PC-9 (cell line): ENCODE measurements at regions not wholly inside any gene's neighbourhood (a gene's known extent, or its start where the extent isn't known, plus 50 kb on each side); places are given as distances from the start of the nearest gene placed in this dataset.

ENCODE experiments used
- BruUV-seq: library from RNA; stranded (reverse); fragments of 400-500 nt; replicated peaks from 2 replicates; lab custom pipeline; 2021; lab: Mats Ljungman, UMichigan
- CTCF ChIA-PET: fragments of 300-600 bp; sonication (Branson Sonifier 250); formaldehyde crosslinking; loops from one replicate; lab custom pipeline; 2022; ENCODE audit warnings: antibody characterized with exemption; lab: Charles Lee
- POLR2A ChIA-PET: fragments of 300-600 bp; sonication (Branson Sonifier 250); formaldehyde crosslinking; loops from one replicate; lab custom pipeline; 2022; ENCODE audit warnings: antibody characterized with exemption; ENCODE audit not compliant: unreplicated experiment; lab: Charles Lee
- DNase-seq, 2 experiments: peaks; one replicate each; pipeline versions ENCODE4 v3.0.0 to v3.0.0-alpha.2; 2015 to 2022; ENCODE audit warnings: mixed read lengths in 1 of 2
- H2AFZ ChIP-seq: fragments of 200-600 bp; sonication (generic); 2 replicates; pipeline ENCODE4 v1.8.1; 2017; ENCODE audit warnings: antibody characterized with exemption
- H3F3A ChIP-seq: fragments of 200-600 bp; sonication (generic); 2 replicates; pipeline ENCODE4 v1.8.1; 2017; ENCODE audit warnings: antibody characterized with exemption, mild to moderate bottlenecking, low read depth; ENCODE audit not compliant: insufficient read depth
- H3K27ac ChIP-seq: fragments of 200-600 bp; sonication (generic); 2 replicates; pipeline ENCODE4 v1.6.1; 2016; ENCODE audit warnings: mixed run types
- H3K27me3 ChIP-seq: fragments of 200-600 bp; sonication (generic); 2 replicates; pipeline ENCODE4 v1.6.1; 2016; ENCODE audit warnings: low read depth, mixed run types; ENCODE audit not compliant: insufficient read depth
- H3K36me3 ChIP-seq: fragments of 200-600 bp; sonication (generic); 2 replicates; pipeline ENCODE4 v1.6.1; 2016; ENCODE audit warnings: low read depth, mixed run types
- H3K4me1 ChIP-seq: fragments of 200-600 bp; sonication (generic); replicated peaks from 2 replicates; pipeline ENCODE4 v1.6.1; 2016; ENCODE audit warnings: mixed run types; ENCODE audit not compliant: insufficient read depth
- H3K4me2 ChIP-seq: fragments of 200-600 bp; sonication (generic); 2 replicates; pipeline ENCODE4 v1.6.1; 2017; ENCODE audit warnings: mixed run types
- H3K4me3 ChIP-seq: fragments of 200-600 bp; sonication (generic); 2 replicates; pipeline ENCODE4 v1.6.1; 2016; ENCODE audit warnings: mixed run types
- H3K79me2 ChIP-seq: fragments of 200-600 bp; sonication (generic); 2 replicates; pipeline ENCODE4 v1.6.1; 2017; ENCODE audit warnings: low read depth, mixed run types
- H3K9me2 ChIP-seq: fragments of 200-600 bp; sonication (generic); 2 replicates; pipeline ENCODE4 v1.8.1; 2017; ENCODE audit warnings: mild to moderate bottlenecking; ENCODE audit not compliant: insufficient read depth
- H3K9me3 ChIP-seq: fragments of 200-600 bp; sonication (generic); 2 replicates; pipeline ENCODE4 v1.8.1; 2016; ENCODE audit warnings: low read depth; ENCODE audit not compliant: insufficient read depth
- H4K20me1 ChIP-seq: fragments of 200-600 bp; sonication (generic); 2 replicates; pipeline ENCODE4 v1.8.1; 2017; ENCODE audit not compliant: insufficient read depth
- EZH2 ChIP-seq: fragments of 200-600 bp; sonication (generic); IDR thresholded peaks from 2 replicates; pipeline ENCODE4 v1.8.0; 2017; ENCODE audit warnings: antibody characterized with exemption, low read depth
- intact Hi-C: fragments of 100-400 bp; cut with micrococcal nuclease; formaldehyde crosslinking; loops from one replicate; pipeline ENCODE4 v1.10.0; 2022; ENCODE audit not compliant: unreplicated experiment
- TF ChIP-seq, protein P1 (sequence below): fragments of 200-600 bp; sonication (generic); conservative IDR thresholded peaks from 2 replicates; pipeline ENCODE4 v1.6.1; 2017; ENCODE audit warnings: mixed run types, antibody characterized with exemption, mild to moderate bottlenecking, moderate library complexity

DNA sequence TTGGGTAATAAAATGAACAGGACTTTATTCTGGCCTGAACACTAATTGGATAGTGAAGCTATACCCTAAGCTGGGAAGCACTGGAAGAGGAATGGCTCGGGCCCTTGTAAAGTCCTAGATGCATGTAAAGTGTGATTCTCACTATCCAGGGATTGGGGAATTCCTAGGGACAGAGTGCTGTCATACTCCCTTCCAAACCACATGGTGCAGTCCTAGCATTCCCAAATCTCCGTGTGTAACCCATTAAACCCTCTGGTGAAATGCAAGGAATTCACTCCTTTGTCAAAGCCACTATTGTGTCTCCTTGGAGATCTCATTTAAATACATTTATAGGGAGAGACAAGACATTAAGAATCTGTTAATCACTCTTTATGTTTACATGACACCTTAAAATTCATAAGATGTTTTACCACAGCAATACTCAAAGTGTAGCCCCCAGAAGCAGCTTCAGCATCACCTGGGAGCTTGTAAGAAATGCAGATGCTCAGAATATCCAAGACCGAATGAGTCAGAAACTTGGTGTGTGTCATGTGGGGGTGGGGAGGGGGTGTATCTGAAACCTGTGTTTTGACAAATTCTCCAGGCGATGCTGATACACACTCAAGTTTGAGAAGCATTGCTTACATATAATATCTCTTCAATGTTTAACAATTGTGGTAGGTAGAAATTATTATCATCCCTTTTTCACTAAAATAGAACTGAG is 121.8 kb upstream of the NPHP3 start:
- Histone ChIP-seq H3K79me2 (no peaks in the 10 kb centered on the region), H3K4me2 (no peak overlapping the region), H3K9me3 (no peaks in the 10 kb centered on the region), H3K27me3 (peaks cover 4% of the 10 kb centered on the region), H4K20me1 (no peaks in the 10 kb centered on the region; the same call in 1 of the 2 replicates), H3K9me2 (no peaks in the 10 kb centered on the region), H3F3A (no peaks in the 10 kb centered on the region), H3K4me3 (no peak overlapping the region), H3K36me3 (no peaks in the 10 kb centered on the region), H2AFZ (no peak overlapping the region), H3K27ac (no peak overlapping the region), H3K4me1 (no peaks in the 10 kb centered on the region)
- CTCF ChIA-PET = no interaction called here
- TF ChIP-seq EZH2 = no peak
- TF ChIP-seq, protein P1, sequence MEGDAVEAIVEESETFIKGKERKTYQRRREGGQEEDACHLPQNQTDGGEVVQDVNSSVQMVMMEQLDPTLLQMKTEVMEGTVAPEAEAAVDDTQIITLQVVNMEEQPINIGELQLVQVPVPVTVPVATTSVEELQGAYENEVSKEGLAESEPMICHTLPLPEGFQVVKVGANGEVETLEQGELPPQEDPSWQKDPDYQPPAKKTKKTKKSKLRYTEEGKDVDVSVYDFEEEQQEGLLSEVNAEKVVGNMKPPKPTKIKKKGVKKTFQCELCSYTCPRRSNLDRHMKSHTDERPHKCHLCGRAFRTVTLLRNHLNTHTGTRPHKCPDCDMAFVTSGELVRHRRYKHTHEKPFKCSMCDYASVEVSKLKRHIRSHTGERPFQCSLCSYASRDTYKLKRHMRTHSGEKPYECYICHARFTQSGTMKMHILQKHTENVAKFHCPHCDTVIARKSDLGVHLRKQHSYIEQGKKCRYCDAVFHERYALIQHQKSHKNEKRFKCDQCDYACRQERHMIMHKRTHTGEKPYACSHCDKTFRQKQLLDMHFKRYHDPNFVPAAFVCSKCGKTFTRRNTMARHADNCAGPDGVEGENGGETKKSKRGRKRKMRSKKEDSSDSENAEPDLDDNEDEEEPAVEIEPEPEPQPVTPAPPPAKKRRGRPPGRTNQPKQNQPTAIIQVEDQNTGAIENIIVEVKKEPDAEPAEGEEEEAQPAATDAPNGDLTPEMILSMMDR = no peak
- no TSS peak for BruUV-seq
- intact Hi-C loops = no loop called here
- POLR2A ChIA-PET = no interaction called here
- DNase-seq = no peak

DNA sequence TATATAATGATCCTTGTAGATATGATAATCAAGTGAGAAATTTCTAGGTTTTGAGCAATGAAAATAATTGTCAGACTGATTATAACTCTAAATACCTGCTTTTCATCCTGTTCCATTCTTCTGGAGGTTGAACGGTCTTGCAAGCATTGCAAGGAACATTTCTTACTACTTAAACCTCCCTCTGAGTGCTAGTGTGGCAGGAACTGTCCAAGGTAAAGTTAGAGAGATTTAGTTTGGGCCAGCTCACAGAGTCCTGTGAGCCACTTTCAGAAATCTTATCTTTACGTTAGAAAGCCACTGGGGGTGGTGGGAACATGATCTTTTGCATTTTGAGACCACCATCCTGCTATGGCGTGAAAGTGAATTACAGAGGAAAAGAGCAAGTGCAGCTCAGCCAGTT is 121.1 kb upstream of the NPHP3 start:
- Histone ChIP-seq H3K36me3 (no peaks in the 10 kb centered on the region), H2AFZ (no peak overlapping the region), H3K79me2 (no peaks in the 10 kb centered on the region), H3F3A (no peaks in the 10 kb centered on the region), H4K20me1 (no peaks in the 10 kb centered on the region), H3K27ac (no peak overlapping the region), H3K9me3 (no peaks in the 10 kb centered on the region), H3K27me3 (peaks cover 4% of the 10 kb centered on the region; the same call in 1 of the 2 replicates), H3K4me3 (no peak overlapping the region), H3K9me2 (no peaks in the 10 kb centered on the region), H3K4me1 (no peaks in the 10 kb centered on the region), H3K4me2 (no peak overlapping the region)
- no peak for DNase-seq
- ChIA-PET POLR2A (no interaction called here), CTCF (no interaction called here)
- BruUV-seq = no TSS peak
- TF ChIP-seq EZH2 = no peak
- TF ChIP-seq, protein P1 = no peak
- intact Hi-C loops = no loop called here

DNA sequence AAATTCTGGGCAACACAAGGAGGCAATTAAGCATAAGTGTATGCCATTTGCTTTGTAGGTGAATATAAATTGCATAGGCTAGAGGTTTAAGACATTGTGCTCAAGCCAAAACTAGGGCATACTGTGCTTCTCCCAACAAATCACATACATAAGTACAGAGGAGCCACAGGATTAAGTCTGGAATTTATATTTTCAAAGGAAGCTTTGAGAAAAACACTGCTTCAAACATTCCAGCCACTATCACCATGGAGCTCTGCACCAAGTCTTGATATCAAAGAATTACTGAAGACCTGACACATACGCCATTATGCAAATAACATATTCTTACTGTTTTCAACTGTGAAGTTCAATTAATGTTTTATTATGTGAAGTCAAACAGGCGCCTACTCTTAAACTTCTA is 119.4 kb upstream of the NPHP3 start:
- Histone ChIP-seq H3K36me3 (no peaks in the 10 kb centered on the region), H3K9me2 (no peaks in the 10 kb centered on the region), H3K27ac (no peak overlapping the region), H3K4me1 (no peaks in the 10 kb centered on the region), H3F3A (no peaks in the 10 kb centered on the region), H3K79me2 (no peaks in the 10 kb centered on the region), H3K9me3 (no peaks in the 10 kb centered on the region), H3K4me2 (no peak overlapping the region), H4K20me1 (no peaks in the 10 kb centered on the region), H3K4me3 (no peak overlapping the region), H2AFZ (no peak overlapping the region), H3K27me3 (peaks cover 4% of the 10 kb centered on the region; the same call in 1 of the 2 replicates)
- BruUV-seq = no TSS peak
- intact Hi-C loops = no loop called here
- TF ChIP-seq EZH2 = no peak
- TF ChIP-seq, protein P1 = no peak
- ChIA-PET POLR2A (no interaction called here), CTCF (interaction anchor here (0.5 kb wide), 1 partner anchor 623 kb away, joined by 4 read pairs; no protein-coding TSS in a partner anchor)
- DNase-seq = no peak
